ENCODE measurements at regions not wholly inside any gene's neighbourhood (a gene's known extent, or its start where the extent isn't known, plus 50 kb on each side); places are given as distances from the start of the nearest gene placed in this dataset.

DNA sequence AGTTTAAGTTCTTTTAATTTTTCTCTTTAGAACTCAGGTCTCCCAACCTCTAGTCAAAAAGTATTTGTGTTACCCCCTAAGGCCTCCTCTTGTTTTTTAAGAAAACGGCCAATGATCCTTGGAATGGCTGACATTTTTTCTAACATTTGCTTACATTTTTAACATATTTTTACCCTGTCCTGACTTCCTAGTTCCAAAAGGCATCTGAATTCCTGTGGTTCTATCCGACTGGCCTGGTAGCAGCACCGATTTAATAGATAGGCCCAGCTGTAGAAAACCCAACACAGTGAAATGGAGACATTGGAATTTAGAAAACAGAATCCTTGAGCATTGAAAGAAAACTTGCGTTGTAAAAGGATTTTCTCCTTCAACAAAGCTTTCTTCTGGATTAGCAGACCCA is 134.7 kb upstream of the GSC start:
- no peak overlapping the region for H3K27ac ChIP-seq
- no peaks in the 10 kb centered on the region for H3K36me3 ChIP-seq (ENCODE audit: low read depth, missing control alignments)
- TF ChIP-seq, protein P1, sequence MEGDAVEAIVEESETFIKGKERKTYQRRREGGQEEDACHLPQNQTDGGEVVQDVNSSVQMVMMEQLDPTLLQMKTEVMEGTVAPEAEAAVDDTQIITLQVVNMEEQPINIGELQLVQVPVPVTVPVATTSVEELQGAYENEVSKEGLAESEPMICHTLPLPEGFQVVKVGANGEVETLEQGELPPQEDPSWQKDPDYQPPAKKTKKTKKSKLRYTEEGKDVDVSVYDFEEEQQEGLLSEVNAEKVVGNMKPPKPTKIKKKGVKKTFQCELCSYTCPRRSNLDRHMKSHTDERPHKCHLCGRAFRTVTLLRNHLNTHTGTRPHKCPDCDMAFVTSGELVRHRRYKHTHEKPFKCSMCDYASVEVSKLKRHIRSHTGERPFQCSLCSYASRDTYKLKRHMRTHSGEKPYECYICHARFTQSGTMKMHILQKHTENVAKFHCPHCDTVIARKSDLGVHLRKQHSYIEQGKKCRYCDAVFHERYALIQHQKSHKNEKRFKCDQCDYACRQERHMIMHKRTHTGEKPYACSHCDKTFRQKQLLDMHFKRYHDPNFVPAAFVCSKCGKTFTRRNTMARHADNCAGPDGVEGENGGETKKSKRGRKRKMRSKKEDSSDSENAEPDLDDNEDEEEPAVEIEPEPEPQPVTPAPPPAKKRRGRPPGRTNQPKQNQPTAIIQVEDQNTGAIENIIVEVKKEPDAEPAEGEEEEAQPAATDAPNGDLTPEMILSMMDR (IDR thresholded peaks at IDR 0.05): no peak
- no peak for TF ChIP-seq POLR2A (IDR thresholded peaks at IDR 0.05)
- DNase-seq: no peak
- H3K9me3 ChIP-seq: no peaks in the 10 kb centered on the region
- no peaks in the 10 kb centered on the region for H3K4me1 ChIP-seq
- H3K27me3 ChIP-seq: no peaks in the 10 kb centered on the region
- 74 to 80% methylated on average over 4 of the region's 4 CpGs for WGBS, 2 donors
- intact Hi-C loops (cut with DNase I; ENCODE audit: low total_unique reads): no loop called here
- no peak overlapping the region for H3K4me3 ChIP-seq

DNA sequence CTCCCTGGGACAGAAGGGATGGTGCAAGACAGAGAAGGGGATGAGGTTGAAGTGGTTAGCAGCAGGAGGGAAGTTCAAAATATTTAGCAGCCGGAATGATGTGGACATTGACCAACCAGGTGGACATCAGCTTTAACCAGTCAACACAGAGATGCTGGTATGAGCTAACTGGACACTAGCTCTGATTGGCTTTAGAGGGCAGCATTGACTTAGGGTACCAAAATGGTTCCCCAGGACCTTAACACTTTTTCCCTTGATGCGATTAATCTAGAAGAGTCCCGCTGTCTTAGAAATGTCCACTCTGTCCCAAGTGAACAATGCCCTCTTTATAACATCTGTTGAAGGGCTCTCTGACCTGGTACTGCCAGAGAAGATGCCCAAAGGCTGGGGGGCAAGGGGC is 134.0 kb upstream of the GSC start:
- no peaks in the 10 kb centered on the region for H3K4me1 ChIP-seq
- intact Hi-C loops (cut with DNase I; ENCODE audit: low total_unique reads): no loop called here
- no peak overlapping the region for H3K27ac ChIP-seq
- no peaks in the 10 kb centered on the region for H3K36me3 ChIP-seq (ENCODE audit: low read depth, missing control alignments)
- no peak for DNase-seq
- H3K4me3 ChIP-seq: no peak overlapping the region
- 96 to 100% methylated on average over 3 of the region's 3 CpGs for WGBS, 2 donors
- TF ChIP-seq, protein P1 (IDR thresholded peaks at IDR 0.05): no peak
- no peak for TF ChIP-seq POLR2A (IDR thresholded peaks at IDR 0.05)
- H3K27me3 ChIP-seq: no peaks in the 10 kb centered on the region
- no peaks in the 10 kb centered on the region for H3K9me3 ChIP-seq

DNA sequence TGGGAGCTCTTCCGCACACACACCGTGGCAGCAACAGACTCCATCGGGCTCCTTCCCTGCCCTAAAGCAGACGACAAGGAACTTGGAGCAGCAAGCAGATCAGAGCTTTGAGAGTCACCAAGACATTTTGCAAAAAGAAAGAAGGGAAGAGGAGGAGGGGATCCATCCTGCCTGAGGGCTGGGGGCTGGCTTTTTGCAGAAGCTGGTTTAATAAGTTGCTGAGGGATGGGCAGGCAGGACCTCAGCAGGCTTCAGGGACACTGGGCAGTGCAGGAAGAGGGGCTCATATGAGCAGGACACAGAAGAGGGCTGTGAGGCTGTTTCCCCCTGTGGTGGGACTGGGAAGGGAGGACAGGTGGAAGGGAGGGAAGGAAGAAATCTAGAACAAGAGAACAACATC is 133.4 kb upstream of the GSC start:
- TF ChIP-seq, protein P1 (IDR thresholded peaks at IDR 0.05): no peak
- TF ChIP-seq POLR2A (IDR thresholded peaks at IDR 0.05): no peak
- Histone ChIP-seq H3K4me3 (no peak overlapping the region), H3K27me3 (no peaks in the 10 kb centered on the region), H3K4me1 (no peaks in the 10 kb centered on the region), H3K9me3 (no peaks in the 10 kb centered on the region), H3K36me3 (ENCODE audit: low read depth, missing control alignments) (no peaks in the 10 kb centered on the region), H3K27ac (no peak overlapping the region)
- no peak for DNase-seq
- intact Hi-C loops (cut with DNase I; ENCODE audit: low total_unique reads): no loop called here
- WGBS, 2 donors: 91 to 95% methylated on average over 4 of the region's 4 CpGs

DNA sequence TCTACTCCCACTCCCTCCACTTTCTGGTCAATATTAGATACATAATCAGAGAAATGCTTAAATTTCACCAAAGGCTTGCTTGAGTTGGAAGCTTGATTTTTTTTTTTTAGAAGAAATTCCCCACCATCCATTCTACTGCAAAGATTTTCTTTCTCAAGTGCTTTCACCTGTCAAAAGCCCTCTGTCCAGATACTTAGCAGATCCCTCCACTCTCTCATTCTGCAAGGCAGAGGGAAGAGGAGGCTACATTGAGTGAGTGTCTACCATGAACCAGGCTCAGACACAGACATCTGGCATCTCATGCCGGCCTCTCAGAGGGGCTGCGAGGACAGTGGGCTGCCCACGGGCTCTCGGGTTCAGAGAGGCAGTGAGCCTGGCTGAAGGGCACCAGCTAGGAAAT is 127.6 kb upstream of the GSC start:
- no peak for TF ChIP-seq POLR2A (IDR thresholded peaks at IDR 0.05)

DNA sequence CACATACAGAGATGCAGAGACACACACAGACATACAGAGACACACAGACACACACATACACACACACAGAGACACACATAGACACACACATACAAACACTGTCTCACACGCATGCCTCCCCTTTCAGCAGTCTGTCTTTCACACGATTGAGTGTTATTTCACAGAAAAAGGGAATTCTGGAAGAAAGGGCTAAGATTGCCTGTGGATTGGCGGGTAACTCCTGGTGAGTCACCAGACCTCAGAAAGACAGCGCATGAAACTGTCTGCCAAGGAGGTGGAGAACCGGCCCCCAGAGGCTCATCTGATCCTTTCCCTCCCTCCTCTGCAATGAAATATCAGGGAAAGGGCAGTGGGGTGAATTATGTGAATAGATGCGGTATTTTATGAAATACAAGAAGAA is 127.2 kb upstream of the GSC start:
- TF ChIP-seq, protein P1 (IDR thresholded peaks at IDR 0.05): no peak
- no peak for TF ChIP-seq POLR2A (IDR thresholded peaks at IDR 0.05)
- intact Hi-C loops (cut with DNase I; ENCODE audit: low total_unique reads): no loop called here
- 63 to 69% methylated on average over 6 of the region's 6 CpGs for whole genome bisulfite sequencing, 2 donors
- Histone ChIP-seq H3K27me3 (no peaks in the 10 kb centered on the region), H3K4me1 (no peaks in the 10 kb centered on the region), H3K27ac (no peak overlapping the region), H3K36me3 (ENCODE audit: low read depth, missing control alignments) (no peaks in the 10 kb centered on the region), H3K4me3 (no peak overlapping the region), H3K9me3 (no peaks in the 10 kb centered on the region)
- DNase-seq: no peak

More for the DNA sequence above, 127.6 kb upstream of the GSC start:
- H3K36me3 ChIP-seq (ENCODE audit: low read depth, missing control alignments): no peaks in the 10 kb centered on the region
- no peaks in the 10 kb centered on the region for H3K4me1 ChIP-seq
- H3K27ac ChIP-seq: no peak overlapping the region
- 63 to 65% methylated on average over 4 of the region's 4 CpGs for WGBS, 2 donors
- intact Hi-C loops (cut with DNase I; ENCODE audit: low total_unique reads): no loop called here
- H3K9me3 ChIP-seq: no peaks in the 10 kb centered on the region
- no peak overlapping the region for H3K4me3 ChIP-seq
- DNase-seq: no peak
- no peaks in the 10 kb centered on the region for H3K27me3 ChIP-seq
